HL-60 (cell line): ENCODE measurements at regions not wholly inside any gene's neighbourhood (a gene's known extent, or its start where the extent isn't known, plus 50 kb on each side); places are given as distances from the start of the nearest gene placed in this dataset.

ENCODE experiments used
- CTCF ChIP-seq: IDR thresholded peaks from one replicate; pipeline ENCODE4 v1.5.1; 2011; ENCODE audit warnings: low read length, control low read depth, inconsistent platforms; ENCODE audit not compliant: insufficient read depth
- GABPA ChIP-seq: IDR thresholded peaks from 2 replicates; pipeline ENCODE4 v1.6.1; 2012; ENCODE audit warnings: low read depth
- POLR2AphosphoS5 ChIP-seq: IDR thresholded peaks from 2 replicates; pipeline ENCODE4 v1.6.1; 2012; ENCODE audit warnings: low read depth
- REST ChIP-seq: IDR thresholded peaks from 2 replicates; pipeline ENCODE4 v1.6.1; 2012; ENCODE audit warnings: low read depth; ENCODE audit not compliant: insufficient replicate concordance

DNA sequence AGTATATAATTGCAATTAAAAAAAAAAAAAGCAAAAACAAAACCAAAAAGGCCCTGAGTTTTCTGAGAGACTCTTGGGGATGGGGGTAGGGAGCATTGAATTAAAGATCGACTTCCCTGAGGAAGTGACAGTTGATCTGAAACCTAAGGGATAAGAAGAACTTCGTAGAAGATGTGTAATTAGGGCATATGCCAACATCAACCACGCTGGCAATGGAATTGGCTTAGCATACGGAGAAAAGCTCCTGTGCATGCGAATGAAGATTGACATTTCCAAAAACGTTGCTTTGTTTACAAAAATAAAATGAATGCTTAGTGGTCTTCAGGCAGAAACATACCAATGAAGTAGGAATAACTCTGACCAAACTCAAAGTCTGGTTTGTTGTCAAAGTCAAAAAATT, 307.6 kb upstream of the ZNF521 start:
- TF ChIP-seq CTCF (no peak), REST (no peak), GABPA (no peak), POLR2AphosphoS5 (no peak)
